ENCODE measurements at regions not wholly inside any gene's neighbourhood (a gene's known extent, or its start where the extent isn't known, plus 50 kb on each side); places are given as distances from the start of the nearest gene placed in this dataset.

DNA sequence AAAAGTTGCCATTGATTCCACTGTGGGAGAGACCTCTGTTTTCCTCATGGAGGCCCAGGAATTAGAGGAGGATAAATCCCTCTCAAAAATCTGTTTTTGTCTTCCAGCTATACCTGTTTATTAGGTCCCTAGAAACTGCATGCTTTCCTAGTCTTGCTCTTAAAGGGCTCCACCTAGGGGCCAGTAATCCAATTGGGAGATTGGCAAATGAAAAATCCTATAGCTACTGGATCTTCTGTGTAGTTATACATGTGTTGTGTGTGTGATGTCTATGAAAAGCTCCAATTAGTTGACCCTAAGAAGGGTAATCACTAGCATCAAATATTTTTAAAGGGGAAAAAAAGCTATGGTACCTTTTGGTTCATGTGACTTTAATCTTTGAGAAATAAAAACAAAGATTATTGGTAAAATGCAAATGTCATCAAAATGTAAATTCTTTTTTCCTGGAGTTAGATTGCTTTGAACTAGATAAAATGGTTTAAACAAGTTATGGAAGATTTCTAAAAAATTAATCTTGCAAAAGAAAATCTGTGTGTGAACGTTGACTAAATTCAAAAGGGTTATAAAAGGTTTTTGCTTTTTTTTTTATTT lies 63.4 kb upstream of the C1QTNF9B start:
- ATAC-seq (peak; percentile 36), DNase-seq (peak in 1 of 3 donors; percentile 71)
- intact Hi-C loops (cut with DNase I, micrococcal nuclease) = no loop called here
- no peaks in the 10 kb centered on the region for H3K9me3 ChIP-seq
- H3K4me3 ChIP-seq = no peak overlapping the region
- TF ChIP-seq, protein P1, sequence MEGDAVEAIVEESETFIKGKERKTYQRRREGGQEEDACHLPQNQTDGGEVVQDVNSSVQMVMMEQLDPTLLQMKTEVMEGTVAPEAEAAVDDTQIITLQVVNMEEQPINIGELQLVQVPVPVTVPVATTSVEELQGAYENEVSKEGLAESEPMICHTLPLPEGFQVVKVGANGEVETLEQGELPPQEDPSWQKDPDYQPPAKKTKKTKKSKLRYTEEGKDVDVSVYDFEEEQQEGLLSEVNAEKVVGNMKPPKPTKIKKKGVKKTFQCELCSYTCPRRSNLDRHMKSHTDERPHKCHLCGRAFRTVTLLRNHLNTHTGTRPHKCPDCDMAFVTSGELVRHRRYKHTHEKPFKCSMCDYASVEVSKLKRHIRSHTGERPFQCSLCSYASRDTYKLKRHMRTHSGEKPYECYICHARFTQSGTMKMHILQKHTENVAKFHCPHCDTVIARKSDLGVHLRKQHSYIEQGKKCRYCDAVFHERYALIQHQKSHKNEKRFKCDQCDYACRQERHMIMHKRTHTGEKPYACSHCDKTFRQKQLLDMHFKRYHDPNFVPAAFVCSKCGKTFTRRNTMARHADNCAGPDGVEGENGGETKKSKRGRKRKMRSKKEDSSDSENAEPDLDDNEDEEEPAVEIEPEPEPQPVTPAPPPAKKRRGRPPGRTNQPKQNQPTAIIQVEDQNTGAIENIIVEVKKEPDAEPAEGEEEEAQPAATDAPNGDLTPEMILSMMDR (IDR thresholded peaks at IDR 0.05) = peak; percentile 37
- H3K36me3 ChIP-seq (ENCODE audit: low read depth) = no peaks in the 10 kb centered on the region
- peaks cover 7% of the 10 kb centered on the region for H3K4me1 ChIP-seq (ENCODE audit: low read depth)

DNA sequence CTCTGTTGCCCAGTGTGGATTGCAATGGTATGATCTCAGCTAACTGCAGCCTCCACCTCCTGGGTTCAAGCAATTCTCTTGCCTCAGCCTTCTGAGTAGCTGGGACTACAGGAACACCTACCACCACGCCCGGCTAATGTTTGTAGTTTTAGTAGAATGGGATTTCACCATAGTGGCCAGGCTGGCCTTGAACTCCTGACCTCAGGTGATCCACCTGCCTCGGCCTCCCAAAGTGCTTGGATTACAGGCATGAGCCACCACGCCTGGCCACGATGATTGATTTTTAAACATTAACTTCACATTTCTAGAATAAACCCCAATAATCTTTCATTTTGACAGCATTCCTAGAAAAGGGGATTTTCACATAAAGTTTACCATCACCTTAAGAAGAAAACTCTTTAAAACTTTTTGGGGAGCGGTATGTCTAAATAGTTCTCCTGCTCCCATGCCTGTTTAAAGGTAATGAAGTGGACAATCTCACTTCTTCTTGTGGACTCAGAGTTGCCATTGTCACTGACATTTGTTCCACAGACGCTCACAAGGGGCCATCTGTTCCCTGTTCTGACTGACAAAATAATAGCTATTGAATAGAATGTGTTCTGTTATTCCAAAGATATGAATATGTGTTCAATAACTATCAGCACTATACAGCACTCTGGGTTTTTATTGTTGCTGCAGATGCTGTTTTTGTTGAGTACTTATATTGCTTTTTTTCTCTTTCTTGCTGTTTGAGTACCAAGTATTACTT lies 66.1 kb upstream of the C1QTNF9B start:
- peaks cover 8% of the 10 kb centered on the region for H3K4me1 ChIP-seq (ENCODE audit: low read depth)
- ATAC-seq = peak; percentile 13
- H3K9me3 ChIP-seq = no peaks in the 10 kb centered on the region
- no peaks in the 10 kb centered on the region for H3K36me3 ChIP-seq (ENCODE audit: low read depth)
- no peak for DNase-seq
- intact Hi-C loops (cut with DNase I, micrococcal nuclease) = no loop called here
- TF ChIP-seq, protein P1 (IDR thresholded peaks at IDR 0.05) = no peak
- no peak overlapping the region for H3K4me3 ChIP-seq

DNA sequence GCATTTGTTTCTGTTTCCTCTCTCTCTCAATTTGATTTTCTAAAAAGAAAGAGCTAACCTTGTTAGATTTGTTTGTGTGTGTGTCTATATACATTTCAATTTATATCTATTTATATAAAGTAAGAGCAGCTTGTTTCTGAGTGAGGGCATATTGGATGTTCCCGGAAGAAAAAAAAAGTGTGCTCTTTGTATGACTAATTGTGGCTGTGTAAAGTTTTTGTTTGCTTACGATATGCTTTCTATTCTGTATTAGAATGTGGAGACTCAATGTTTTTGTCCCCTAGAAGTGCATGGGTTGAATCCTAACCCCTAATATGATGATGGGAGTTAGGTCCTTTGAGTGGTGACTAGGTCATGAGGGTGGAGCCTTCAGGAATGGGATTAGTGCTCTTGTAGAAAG lies 66.6 kb upstream of the C1QTNF9B start:
- TF ChIP-seq, protein P1 (IDR thresholded peaks at IDR 0.05) = no peak
- no peak overlapping the region for H3K4me3 ChIP-seq
- no peaks in the 10 kb centered on the region for H3K9me3 ChIP-seq
- ATAC-seq (peak; percentile 65), DNase-seq (no peak)
- H3K36me3 ChIP-seq (ENCODE audit: low read depth) = no peaks in the 10 kb centered on the region
- intact Hi-C loops (cut with DNase I, micrococcal nuclease) = no loop called here
- H3K4me1 ChIP-seq (ENCODE audit: low read depth) = peaks cover 8% of the 10 kb centered on the region

DNA sequence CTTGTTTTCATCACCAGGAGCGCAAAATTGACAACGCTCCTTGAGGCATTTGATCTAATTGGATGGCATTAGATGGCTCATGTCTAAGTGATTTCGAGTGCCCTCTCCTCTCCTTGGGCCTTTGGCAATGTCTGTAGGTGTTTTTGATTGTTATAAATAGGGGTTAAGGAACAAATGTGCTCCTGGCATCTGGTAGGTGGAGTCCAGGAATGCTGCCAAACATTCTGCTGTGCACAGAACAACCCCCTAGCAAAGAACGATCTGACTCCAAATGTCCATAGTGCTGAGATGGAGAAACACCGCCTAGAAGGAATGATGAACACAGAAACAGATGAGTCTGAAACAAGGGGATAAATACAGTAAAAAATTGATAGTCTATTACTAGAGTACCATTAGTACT lies 68.0 kb upstream of the C1QTNF9B start:
- intact Hi-C loops (cut with DNase I, micrococcal nuclease) = no loop called here
- no peak for ATAC-seq

DNA sequence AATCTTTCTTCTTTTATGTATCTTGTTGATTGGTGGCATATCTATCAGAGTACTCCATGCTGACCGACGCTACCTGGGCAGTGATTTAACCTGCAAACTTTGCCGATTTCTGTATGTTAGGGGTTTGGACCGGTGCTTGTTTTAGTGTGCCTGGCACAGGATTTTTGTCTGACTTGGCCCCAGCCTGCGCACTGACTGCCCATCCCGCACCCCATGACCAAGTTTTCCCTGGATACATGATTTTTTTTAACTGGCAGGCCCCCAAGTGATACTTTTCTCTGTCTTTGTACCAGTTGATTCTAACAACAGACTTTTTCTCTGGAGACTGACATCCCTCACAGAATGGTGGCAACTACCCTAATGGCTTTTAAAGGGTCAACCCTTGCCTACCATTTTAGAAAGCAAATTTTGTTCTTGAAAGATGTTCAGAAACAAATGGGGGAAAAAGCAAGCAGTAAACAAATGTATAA lies 69.0 kb upstream of the C1QTNF9B start:
- Histone ChIP-seq H3K4me3 (no peak overlapping the region), H3K4me1 (ENCODE audit: low read depth) (peaks cover 8% of the 10 kb centered on the region), H3K36me3 (ENCODE audit: low read depth) (no peaks in the 10 kb centered on the region), H3K9me3 (no peaks in the 10 kb centered on the region)
- TF ChIP-seq, protein P1 (IDR thresholded peaks at IDR 0.05) = no peak
- DNase-seq (no peak), ATAC-seq (no peak)
- intact Hi-C loops (cut with DNase I, micrococcal nuclease) = no loop called here

More for the DNA sequence above, 68.0 kb upstream of the C1QTNF9B start:
- H3K4me1 ChIP-seq (ENCODE audit: low read depth) = peaks cover 8% of the 10 kb centered on the region
- no peak overlapping the region for H3K4me3 ChIP-seq
- TF ChIP-seq, protein P1 (IDR thresholded peaks at IDR 0.05) = no peak
- H3K9me3 ChIP-seq = no peaks in the 10 kb centered on the region
- no peaks in the 10 kb centered on the region for H3K36me3 ChIP-seq (ENCODE audit: low read depth)
- no peak for DNase-seq

Measured in mucosa of descending colon (tissue), 3 donors.